ENCODE measurements at regions not wholly inside any gene's neighbourhood (a gene's known extent, or its start where the extent isn't known, plus 50 kb on each side); places are given as distances from the start of the nearest gene placed in this dataset.

DNA sequence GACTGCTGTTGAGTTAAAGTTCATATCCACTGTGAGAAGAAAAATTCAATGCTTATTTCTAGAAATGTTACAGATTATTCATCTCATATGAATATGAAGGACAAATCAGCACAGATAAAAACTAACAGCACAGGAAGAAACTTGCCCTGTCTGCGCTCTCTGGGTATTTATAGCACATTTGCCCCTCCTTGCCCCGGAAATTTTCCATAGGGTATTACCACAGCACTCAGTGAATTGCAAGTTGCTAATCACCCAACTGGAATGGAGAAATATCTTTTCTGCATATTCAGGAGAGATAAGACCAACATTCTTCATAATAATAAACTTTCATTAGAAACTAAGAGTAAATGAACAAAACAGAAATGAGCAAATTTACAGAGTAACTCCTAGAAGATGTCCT is 318.0 kb upstream of the KLF12 start:
- TF ChIP-seq, protein P1, sequence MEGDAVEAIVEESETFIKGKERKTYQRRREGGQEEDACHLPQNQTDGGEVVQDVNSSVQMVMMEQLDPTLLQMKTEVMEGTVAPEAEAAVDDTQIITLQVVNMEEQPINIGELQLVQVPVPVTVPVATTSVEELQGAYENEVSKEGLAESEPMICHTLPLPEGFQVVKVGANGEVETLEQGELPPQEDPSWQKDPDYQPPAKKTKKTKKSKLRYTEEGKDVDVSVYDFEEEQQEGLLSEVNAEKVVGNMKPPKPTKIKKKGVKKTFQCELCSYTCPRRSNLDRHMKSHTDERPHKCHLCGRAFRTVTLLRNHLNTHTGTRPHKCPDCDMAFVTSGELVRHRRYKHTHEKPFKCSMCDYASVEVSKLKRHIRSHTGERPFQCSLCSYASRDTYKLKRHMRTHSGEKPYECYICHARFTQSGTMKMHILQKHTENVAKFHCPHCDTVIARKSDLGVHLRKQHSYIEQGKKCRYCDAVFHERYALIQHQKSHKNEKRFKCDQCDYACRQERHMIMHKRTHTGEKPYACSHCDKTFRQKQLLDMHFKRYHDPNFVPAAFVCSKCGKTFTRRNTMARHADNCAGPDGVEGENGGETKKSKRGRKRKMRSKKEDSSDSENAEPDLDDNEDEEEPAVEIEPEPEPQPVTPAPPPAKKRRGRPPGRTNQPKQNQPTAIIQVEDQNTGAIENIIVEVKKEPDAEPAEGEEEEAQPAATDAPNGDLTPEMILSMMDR (conservative IDR thresholded peaks at IDR 0.05): no peak
- H3K27ac ChIP-seq: no peak overlapping the region

- TF ChIP-seq, protein P1 (conservative IDR thresholded peaks at IDR 0.05): no peak
- no peak overlapping the region for H3K27ac ChIP-seq
Measured at GRCh38 chr13:74450964-74451363, 316.8 kb upstream of the KLF12 start.

DNA sequence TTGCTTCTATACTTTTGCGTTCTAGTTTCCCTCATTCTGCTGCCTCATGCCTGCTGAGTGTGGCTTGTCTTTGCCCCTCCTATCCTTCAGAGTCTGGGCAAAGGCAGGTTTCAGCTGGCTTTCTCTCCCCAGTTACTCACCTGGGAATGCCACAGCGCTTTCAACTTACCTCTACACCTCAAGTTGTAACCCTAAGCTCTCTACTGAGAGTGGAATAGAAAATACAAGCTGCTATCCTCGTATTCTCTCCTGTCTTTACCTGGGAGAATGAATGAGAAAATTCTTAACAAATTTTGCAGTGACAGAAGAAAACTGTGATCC is 316.3 kb upstream of the KLF12 start:
- no peak overlapping the region for H3K27ac ChIP-seq
- TF ChIP-seq, protein P1 (conservative IDR thresholded peaks at IDR 0.05): no peak

DNA sequence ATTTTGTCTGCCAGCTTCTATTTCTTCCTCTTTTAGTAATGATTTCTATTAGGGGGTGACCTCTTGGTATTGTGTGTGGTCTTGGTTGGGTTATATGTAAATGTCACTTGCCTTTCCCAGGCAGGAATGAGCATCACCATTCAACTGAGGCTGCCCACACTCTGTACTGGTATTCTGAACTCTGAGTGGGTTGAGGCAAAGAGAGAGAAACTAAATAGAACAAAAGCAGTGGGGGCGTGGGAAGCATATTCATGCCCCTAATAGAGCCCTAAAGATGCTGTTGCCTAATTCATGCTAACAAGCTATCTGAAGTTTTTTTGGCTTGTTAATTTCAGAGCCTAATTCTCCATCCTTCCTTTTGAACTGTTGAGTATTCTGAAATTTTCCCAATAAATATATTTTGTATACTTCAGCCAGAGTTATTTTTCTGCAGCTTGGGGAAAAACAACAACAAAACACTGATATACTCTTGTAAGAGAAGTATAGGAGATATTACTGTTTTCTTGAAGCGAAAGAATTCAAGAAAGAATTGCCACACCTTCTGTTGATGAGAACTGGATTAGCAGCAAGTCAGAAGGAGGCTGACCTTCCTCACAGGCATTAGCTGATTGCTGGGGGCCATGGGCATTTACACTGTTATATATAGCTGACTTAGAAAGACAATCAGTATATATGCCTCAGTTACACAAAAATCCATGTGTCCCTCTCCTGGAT is 315.8 kb upstream of the KLF12 start:
- no peak overlapping the region for H3K27ac ChIP-seq
- TF ChIP-seq, protein P1 (conservative IDR thresholded peaks at IDR 0.05): no peak

GRCh38 chr13:74444864-74445479 is 310.8 kb upstream of the KLF12 start:
- TF ChIP-seq, protein P1 (conservative IDR thresholded peaks at IDR 0.05): no peak
- no peak overlapping the region for H3K27ac ChIP-seq

- no peak overlapping the region for H3K27ac ChIP-seq
- TF ChIP-seq, protein P1 (conservative IDR thresholded peaks at IDR 0.05): no peak
Measured at GRCh38 chr13:74444161-74444571, 310.0 kb upstream of the KLF12 start.

- no peak overlapping the region for H3K27ac ChIP-seq
- TF ChIP-seq, protein P1 (conservative IDR thresholded peaks at IDR 0.05): no peak
Measured at GRCh38 chr13:74443631-74444030, 309.4 kb upstream of the KLF12 start.
